ENCODE measurements at regions not wholly inside any gene's neighbourhood (a gene's known extent, or its start where the extent isn't known, plus 50 kb on each side); places are given as distances from the start of the nearest gene placed in this dataset.

- BruUV-seq (replicated peaks): no TSS peak
- Mint-ChIP-seq H3K36me3 (ENCODE audit: insufficient read depth, unreplicated experiment) (no peaks in the 10 kb centered on the region), H3K9me3 (ENCODE audit: unreplicated experiment) (no peaks in the 10 kb centered on the region), H3K27ac (ENCODE audit: low read depth, unreplicated experiment) (no peak overlapping the region), H3K27me3 (ENCODE audit: insufficient read depth, unreplicated experiment) (peaks cover 54% of the 10 kb centered on the region), H3K4me1 (ENCODE audit: insufficient read depth, unreplicated experiment) (no peaks in the 10 kb centered on the region), H3K4me3 (ENCODE audit: unreplicated experiment) (no peak overlapping the region)
- no peak for TF ChIP-seq CTCF (IDR thresholded peaks at IDR 0.05; ENCODE audit: unreplicated experiment)
- DNase-seq (ENCODE audit: unreplicated experiment): no peak
- CTCF ChIA-PET: interaction anchor here (0.6 to 7.6 kb wide), 21 partner anchors 8 to 1702 kb away, joined by 3 to 83 read pairs (median 4); partner anchors contain the start of gene TMEM132B
- POLR2A ChIA-PET: interaction anchor here (0.6 kb wide), 1 partner anchor 544 kb away, joined by 6 read pairs; no protein-coding TSS in a partner anchor
- intact Hi-C loops (cut with micrococcal nuclease): loop anchor here (1.0 kb wide), 3 partner anchors 73 to 221 kb away; no protein-coding TSS in a partner anchor
Measured at GRCh38 chr12:125403843-125404242, 338.6 kb downstream of the AACS start.

GRCh38 chr12:125406131-125406530 lies 340.9 kb downstream of the AACS start:
- DNase-seq (ENCODE audit: unreplicated experiment): no peak
- no peaks in the 10 kb centered on the region for H3K9me3 Mint-ChIP-seq (ENCODE audit: unreplicated experiment)
- no peaks in the 10 kb centered on the region for H3K4me1 Mint-ChIP-seq (ENCODE audit: insufficient read depth, unreplicated experiment)
- POLR2A ChIA-PET: no interaction called here
- H3K36me3 Mint-ChIP-seq (ENCODE audit: insufficient read depth, unreplicated experiment): no peaks in the 10 kb centered on the region
- no peak overlapping the region for H3K4me3 Mint-ChIP-seq (ENCODE audit: unreplicated experiment)
- TF ChIP-seq CTCF (IDR thresholded peaks at IDR 0.05; ENCODE audit: unreplicated experiment): no peak
- peaks cover 37% of the 10 kb centered on the region for H3K27me3 Mint-ChIP-seq (ENCODE audit: insufficient read depth, unreplicated experiment)
- CTCF ChIA-PET: no interaction called here
- BruUV-seq (replicated peaks): no TSS peak
- intact Hi-C loops (cut with micrococcal nuclease): no loop called here
- no peak overlapping the region for H3K27ac Mint-ChIP-seq (ENCODE audit: low read depth, unreplicated experiment)

GRCh38 chr12:125408718-125409117 lies 343.5 kb downstream of the AACS start:
- Mint-ChIP-seq H3K36me3 (ENCODE audit: insufficient read depth, unreplicated experiment) (no peaks in the 10 kb centered on the region), H3K4me1 (ENCODE audit: insufficient read depth, unreplicated experiment) (no peaks in the 10 kb centered on the region), H3K4me3 (ENCODE audit: unreplicated experiment) (no peak overlapping the region), H3K27ac (ENCODE audit: low read depth, unreplicated experiment) (no peak overlapping the region), H3K27me3 (ENCODE audit: insufficient read depth, unreplicated experiment) (peaks cover 24% of the 10 kb centered on the region), H3K9me3 (ENCODE audit: unreplicated experiment) (no peaks in the 10 kb centered on the region)
- ChIA-PET POLR2A (no interaction called here), CTCF (interaction anchor here (2.3 kb wide), 1 partner anchor 77 kb away, joined by 9 read pairs; no protein-coding TSS in a partner anchor)
- BruUV-seq (replicated peaks): no TSS peak
- intact Hi-C loops (cut with micrococcal nuclease): no loop called here
- TF ChIP-seq CTCF (IDR thresholded peaks at IDR 0.05; ENCODE audit: unreplicated experiment): no peak
- DNase-seq (ENCODE audit: unreplicated experiment): no peak

- no peaks in the 10 kb centered on the region for H3K36me3 Mint-ChIP-seq (ENCODE audit: insufficient read depth, unreplicated experiment)
- no peaks in the 10 kb centered on the region for H3K4me1 Mint-ChIP-seq (ENCODE audit: insufficient read depth, unreplicated experiment)
- BruUV-seq (replicated peaks): no TSS peak
- DNase-seq (ENCODE audit: unreplicated experiment): no peak
- no peaks in the 10 kb centered on the region for H3K9me3 Mint-ChIP-seq (ENCODE audit: unreplicated experiment)
- no peak for TF ChIP-seq CTCF (IDR thresholded peaks at IDR 0.05; ENCODE audit: unreplicated experiment)
- POLR2A ChIA-PET: no interaction called here
- CTCF ChIA-PET: no interaction called here
- no peaks in the 10 kb centered on the region for H3K27me3 Mint-ChIP-seq (ENCODE audit: insufficient read depth, unreplicated experiment)
- intact Hi-C loops (cut with micrococcal nuclease): no loop called here
- H3K27ac Mint-ChIP-seq (ENCODE audit: low read depth, unreplicated experiment): no peak overlapping the region
- no peak overlapping the region for H3K4me3 Mint-ChIP-seq (ENCODE audit: unreplicated experiment)
Measured at GRCh38 chr12:125412506-125412905, 347.3 kb downstream of the AACS start.
